ENCODE measurements at regions not wholly inside any gene's neighbourhood (a gene's known extent, or its start where the extent isn't known, plus 50 kb on each side); places are given as distances from the start of the nearest gene placed in this dataset.

- Histone ChIP-seq H3K9me2 (ENCODE audit: insufficient read depth) (no peaks in the 10 kb centered on the region), H3K4me1 (ENCODE audit: control insufficient read depth in 1 of 2, insufficient read depth in 2 of 2, low read length in 2 of 2) (peaks cover 0 to 5% of the 10 kb centered on the region in 2 experiments; a peak in 1 of 4 replicates), H3K36me3 (ENCODE audit: control insufficient read depth in 1 of 2, insufficient read depth in 2 of 2, low read length in 2 of 2) (no peaks in the 10 kb centered on the region), H3K27ac (ENCODE audit: low read depth, low read length) (no peak overlapping the region), H3K79me2 (ENCODE audit: insufficient read depth, low read length) (no peaks in the 10 kb centered on the region), H3K9ac (ENCODE audit: low read length) (no peak overlapping the region), H4K20me1 (ENCODE audit: insufficient read depth) (no peaks in the 10 kb centered on the region), H3K4me2 (ENCODE audit: low read length) (no peak overlapping the region), H3K4me3 (replicated peaks in 1 of 2; ENCODE audit: low read depth in 1 of 2, low read length in 2 of 2) (no peak overlapping the region), H3K27me3 (ENCODE audit: insufficient read depth, low read length) (no peaks in the 10 kb centered on the region), H2AFZ (ENCODE audit: low read depth, low read length, poor library complexity, severe bottlenecking) (no peak overlapping the region), H3K9me3 (ENCODE audit: control insufficient read depth in 1 of 2, insufficient read depth in 1 of 2, low read depth in 1 of 2, low read length in 2 of 2) (no peaks in the 10 kb centered on the region)
- DNase-seq (ENCODE audit: low read depth, low spot score) (no peak), ATAC-seq (no peak)
- TF ChIP-seq ZNF274 (IDR thresholded peaks at IDR 0.05; ENCODE audit: low read depth, low read length) (no peak), POLR2AphosphoS5 (IDR thresholded peaks at IDR 0.05; ENCODE audit: low read depth, low read length) (no peak), ZFX (IDR thresholded peaks at IDR 0.05) (no peak), CTCF (IDR thresholded peaks at IDR 0.05 in 2 of 3, conservative IDR thresholded peaks at IDR 0.05 in 1 of 3; ENCODE audit: borderline replicate concordance in 1 of 3, insufficient read depth in 1 of 3, low read depth in 2 of 3, low read length in 2 of 3) (no peak), CEBPB (IDR thresholded peaks at IDR 0.05; ENCODE audit: low read depth) (no peak), RAD21 (IDR thresholded peaks at IDR 0.05; ENCODE audit: low read depth) (no peak), YY1 (IDR thresholded peaks at IDR 0.05; ENCODE audit: extremely low read depth, insufficient replicate concordance, low read depth, low read length) (no peak), REST (IDR thresholded peaks at IDR 0.05; ENCODE audit: low read depth) (no peak), MAX (IDR thresholded peaks at IDR 0.05) (no peak), EZH2 (IDR thresholded peaks at IDR 0.05) (no peak), ATF3 (IDR thresholded peaks at IDR 0.05) (no peak), ELF1 (IDR thresholded peaks at IDR 0.05; ENCODE audit: borderline replicate concordance, low read depth) (no peak), SP1 (IDR thresholded peaks at IDR 0.05; ENCODE audit: low read depth) (no peak), POLR2A (IDR thresholded peaks at IDR 0.05; ENCODE audit: borderline replicate concordance, extremely low read depth, insufficient read depth, insufficient read length) (no peak), EGR1 (IDR thresholded peaks at IDR 0.05; ENCODE audit: low read depth) (no peak), JUND (IDR thresholded peaks at IDR 0.05) (no peak)
- TF ChIP-seq, protein P1, sequence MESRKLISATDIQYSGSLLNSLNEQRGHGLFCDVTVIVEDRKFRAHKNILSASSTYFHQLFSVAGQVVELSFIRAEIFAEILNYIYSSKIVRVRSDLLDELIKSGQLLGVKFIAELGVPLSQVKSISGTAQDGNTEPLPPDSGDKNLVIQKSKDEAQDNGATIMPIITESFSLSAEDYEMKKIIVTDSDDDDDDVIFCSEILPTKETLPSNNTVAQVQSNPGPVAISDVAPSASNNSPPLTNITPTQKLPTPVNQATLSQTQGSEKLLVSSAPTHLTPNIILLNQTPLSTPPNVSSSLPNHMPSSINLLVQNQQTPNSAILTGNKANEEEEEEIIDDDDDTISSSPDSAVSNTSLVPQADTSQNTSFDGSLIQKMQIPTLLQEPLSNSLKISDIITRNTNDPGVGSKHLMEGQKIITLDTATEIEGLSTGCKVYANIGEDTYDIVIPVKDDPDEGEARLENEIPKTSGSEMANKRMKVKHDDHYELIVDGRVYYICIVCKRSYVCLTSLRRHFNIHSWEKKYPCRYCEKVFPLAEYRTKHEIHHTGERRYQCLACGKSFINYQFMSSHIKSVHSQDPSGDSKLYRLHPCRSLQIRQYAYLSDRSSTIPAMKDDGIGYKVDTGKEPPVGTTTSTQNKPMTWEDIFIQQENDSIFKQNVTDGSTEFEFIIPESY (IDR thresholded peaks at IDR 0.05; ENCODE audit: extremely low read depth, insufficient replicate concordance, low read length) = no peak
- ChIA-PET RAD21 (ENCODE audit: low non-redundant PET in 1 of 2, low total read pairs in 2 of 2, uncharacterized antibody in 2 of 2, unreplicated experiment in 2 of 2) (no interaction called here), CTCF (no interaction called here), POLR2A (no interaction called here)
- intact Hi-C loops (cut with micrococcal nuclease) = no loop called here
- no TSS peak for BruUV-seq (replicated peaks)
Measured at GRCh38 chr6:156703719-156704118, 73.5 kb upstream of the ARID1B start.
